HG03439 (cell line): ENCODE measurements at regions not wholly inside any gene's neighbourhood (a gene's known extent, or its start where the extent isn't known, plus 50 kb on each side); places are given as distances from the start of the nearest gene placed in this dataset.
A peak's percentile ranks its signal among the peaks of the same experiment; 100 is the strongest.
"Not testable (repeated sequence)": the region's sequence is repeated elsewhere in the genome, so short reads cannot be mapped to it uniquely, and the experiment has no call there.

Experiments used
- ATAC-seq: cut with Tn5 transposase; IDR thresholded peaks from one replicate; pipeline ENCODE4 v1.9.1; 2021; ENCODE audit warnings: mild to moderate bottlenecking, moderate library complexity; ENCODE audit not compliant: unreplicated experiment

DNA sequence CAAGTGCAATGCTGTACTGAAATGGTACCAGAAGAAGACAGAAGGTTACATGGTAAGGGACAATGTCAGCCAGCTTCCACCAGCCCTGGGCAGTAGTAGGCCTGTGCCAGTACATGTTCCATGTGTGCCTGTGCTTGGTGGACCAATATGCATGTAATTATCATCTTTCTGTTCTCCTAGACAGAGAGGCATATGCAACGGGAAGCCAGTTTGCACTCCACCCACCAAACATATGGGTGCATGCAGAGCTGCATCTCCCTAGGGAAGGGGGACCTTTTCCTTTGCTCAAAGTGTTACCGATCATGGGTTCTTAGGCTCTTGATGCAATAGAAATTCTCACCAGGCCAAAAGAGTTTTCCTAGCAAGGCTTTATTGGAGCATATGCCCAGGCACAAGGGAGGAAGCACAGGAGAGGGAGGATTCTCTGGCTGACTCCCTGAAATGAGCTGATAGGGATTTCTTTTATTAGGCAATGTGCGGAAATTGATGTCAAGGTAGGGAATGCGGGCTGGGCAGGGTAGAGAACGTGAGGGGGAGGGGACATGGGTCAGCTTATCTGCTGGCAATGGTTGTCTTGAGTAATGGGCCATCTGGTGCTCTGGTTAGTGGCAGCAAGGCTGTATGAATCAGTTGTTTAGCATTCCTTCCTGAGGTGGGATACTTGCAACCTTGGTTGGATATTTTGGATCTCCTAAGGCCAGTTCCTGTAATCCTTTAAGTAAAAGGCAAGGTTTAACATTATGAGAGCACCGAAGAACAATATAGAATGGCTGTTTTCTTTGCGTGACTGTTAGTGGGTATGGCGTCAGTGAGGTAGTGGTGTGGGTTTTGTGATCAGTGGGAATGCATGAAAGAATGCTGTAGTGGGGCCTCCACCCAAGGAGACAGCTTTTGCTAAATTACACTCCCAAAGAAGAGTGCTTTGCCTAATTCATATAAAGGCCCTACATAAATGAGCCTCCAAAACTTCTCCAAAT is 102.5 kb downstream of the CDRT15L2 start:
- ATAC-seq: not testable (repeated sequence)

DNA sequence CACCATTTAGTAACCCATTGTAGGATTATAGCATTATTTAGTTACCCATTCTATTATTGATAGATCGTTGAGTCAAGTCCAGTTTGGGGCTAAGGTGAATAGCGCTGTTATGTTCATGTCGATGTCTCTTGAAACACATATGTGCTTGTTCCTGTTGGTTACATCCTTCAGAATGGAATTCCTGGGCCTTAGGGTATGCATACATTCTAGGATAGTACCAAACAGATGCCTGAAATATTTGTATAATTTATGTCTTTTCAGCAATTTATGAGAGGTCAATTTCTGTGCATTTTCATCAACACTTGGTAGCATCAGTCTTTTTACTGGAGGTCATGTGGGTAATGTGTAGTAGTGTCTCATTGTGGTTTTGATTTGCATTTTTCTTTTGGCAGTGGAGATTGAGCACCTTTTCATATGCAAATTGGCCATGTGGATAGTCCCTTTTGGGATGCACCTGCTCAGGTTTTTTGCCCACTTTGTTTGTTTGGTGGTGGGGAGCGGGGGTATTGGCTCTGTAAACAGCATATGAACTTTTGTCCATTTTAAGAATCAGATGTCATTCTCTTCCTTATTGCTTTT is 104.2 kb downstream of the CDRT15L2 start:
- not testable (repeated sequence) for ATAC-seq

- not testable (repeated sequence) for ATAC-seq
Observed at GRCh38 chr17:20684975-20685374, 105.5 kb downstream of the CDRT15L2 start.

DNA sequence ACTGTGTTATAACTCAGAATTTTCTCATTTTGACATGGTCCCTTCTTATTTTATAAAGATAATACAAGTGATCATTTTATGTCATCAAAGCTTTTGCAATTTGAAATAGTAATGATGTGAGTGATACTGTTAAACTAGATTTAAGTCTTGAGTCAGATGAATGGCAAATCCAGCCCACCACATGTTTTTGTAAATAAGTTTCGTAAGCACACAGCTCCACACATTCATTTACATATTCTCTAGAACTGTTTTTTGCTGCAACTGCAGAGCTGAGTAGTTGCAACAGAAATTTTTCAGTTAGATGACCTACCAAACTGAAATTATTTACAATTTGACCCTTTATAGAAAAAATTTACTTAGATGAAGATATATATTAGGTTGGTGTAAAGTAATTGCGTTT is 108.1 kb downstream of the CDRT15L2 start:
- not testable (repeated sequence) for ATAC-seq

- ATAC-seq: not testable (repeated sequence)
Observed at GRCh38 chr17:20689170-20689749, 109.7 kb downstream of the CDRT15L2 start.

GRCh38 chr17:20692706-20693105 is 113.2 kb downstream of the CDRT15L2 start:
- not testable (repeated sequence) for ATAC-seq

- ATAC-seq: not testable (repeated sequence)
Observed at GRCh38 chr17:20695871-20696270, 116.3 kb downstream of the CDRT15L2 start.

GRCh38 chr17:20698463-20699206 is 119.1 kb downstream of the CDRT15L2 start:
- ATAC-seq: peak; percentile 83

DNA sequence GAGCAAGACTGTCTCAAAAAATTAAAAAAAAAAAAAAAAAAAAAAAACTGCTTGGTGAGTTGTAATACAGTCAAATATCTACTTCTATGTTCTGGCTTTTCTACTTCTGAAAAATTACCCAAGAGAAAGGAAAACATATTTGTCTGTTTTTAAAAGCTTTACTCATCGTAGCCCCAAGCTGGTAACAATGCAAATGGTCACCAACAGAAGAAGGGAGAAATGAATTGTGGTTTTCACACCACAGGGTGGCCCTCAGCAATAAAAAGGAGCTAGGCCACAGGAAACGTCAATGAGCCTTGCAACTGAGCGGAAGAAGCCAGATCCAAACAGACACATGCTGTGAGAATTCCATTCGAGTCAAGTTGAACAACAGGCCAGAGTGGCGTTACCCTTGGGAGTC is 121.0 kb downstream of the CDRT15L2 start:
- ATAC-seq: not testable (repeated sequence)

DNA sequence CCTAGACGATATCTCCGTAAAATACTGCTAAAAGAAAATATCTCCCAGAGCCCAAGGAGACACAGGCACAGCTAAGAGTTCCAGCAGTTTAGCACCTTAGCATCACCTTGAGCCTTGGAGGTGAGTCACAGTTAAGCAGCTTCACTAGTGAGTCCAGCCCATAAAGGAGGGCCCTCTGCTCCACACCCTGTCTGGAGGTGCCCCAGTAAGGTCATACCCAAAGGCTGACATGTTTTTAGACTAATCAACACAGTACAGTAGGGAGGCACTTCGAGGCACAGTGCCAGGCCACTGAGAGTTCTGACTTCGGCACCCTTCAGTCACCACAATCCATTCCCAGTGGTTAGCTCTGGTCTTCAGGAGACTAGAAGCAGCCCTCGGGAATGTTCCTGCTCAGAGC is 121.8 kb downstream of the CDRT15L2 start:
- ATAC-seq: not testable (repeated sequence)

DNA sequence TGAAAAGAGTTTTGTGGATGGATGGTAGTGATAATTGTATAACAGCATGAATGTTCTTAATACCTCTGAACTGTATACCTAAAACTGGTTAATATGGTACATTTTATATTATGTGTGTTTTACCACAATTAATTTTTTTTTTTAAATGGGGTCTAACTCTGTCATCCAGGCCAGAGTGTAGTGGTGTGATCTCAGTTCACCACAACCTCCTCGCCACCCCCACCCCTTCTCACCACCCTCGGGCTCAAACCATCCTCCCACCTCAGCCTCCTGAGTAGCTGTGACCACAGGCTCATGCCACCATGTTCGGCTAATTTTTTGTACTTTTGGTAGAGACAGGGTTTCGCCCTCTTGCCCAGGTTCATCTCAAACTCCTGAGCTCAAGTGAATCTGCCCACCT is 123.2 kb downstream of the CDRT15L2 start:
- ATAC-seq: no peak

DNA sequence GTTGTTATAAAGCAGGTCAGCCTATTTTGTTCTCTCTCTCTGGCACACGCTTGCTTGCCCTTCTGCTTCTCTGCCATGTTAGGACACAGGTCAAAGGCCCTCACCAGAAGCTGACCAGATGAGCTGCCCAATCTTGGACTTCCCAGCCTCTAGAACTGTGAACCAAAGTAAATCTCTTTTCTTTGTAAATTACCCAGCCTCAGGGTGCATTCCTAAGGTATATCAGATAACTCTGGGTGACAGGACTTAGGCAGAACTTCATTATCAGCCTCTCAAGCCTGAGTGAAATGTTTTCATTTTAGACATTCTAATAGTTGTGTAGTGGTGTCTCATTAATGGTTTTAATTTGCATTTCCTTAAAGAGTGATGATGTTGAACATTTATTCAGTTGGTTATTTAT is 124.3 kb downstream of the CDRT15L2 start:
- ATAC-seq: no peak

- not testable (repeated sequence) for ATAC-seq
Observed at GRCh38 chr17:20705186-20705585, 125.7 kb downstream of the CDRT15L2 start.

DNA sequence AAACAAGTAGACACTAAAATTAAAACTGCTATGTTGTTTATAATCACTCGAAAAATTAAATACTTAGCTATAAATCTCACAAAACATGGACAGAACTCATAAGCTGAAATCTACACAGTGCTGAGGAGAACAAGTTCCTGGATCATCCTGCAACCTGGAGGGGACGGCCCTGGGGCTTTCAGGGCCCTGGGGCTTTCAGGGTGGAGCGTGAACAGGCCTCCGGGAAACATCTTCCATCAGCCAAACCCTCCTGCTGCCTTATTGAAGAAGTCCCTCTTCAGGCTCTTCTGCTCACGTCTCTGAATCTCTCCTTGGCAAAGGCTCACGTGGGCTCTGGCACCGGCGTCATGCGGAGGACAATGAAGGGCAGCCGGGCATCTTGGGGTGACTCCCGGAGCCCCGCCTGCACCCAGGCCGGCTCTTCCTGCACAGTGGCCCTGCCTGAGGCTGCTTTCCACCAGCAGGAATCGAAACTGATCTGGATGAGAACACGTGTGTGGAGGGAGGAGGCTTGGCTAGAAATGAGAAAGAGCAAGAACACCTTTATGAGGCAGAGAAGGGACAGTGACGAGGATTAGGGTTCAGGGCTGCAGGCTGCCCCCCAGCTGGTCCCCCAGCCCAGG is 127.3 kb downstream of the CDRT15L2 start:
- ATAC-seq: no peak

DNA sequence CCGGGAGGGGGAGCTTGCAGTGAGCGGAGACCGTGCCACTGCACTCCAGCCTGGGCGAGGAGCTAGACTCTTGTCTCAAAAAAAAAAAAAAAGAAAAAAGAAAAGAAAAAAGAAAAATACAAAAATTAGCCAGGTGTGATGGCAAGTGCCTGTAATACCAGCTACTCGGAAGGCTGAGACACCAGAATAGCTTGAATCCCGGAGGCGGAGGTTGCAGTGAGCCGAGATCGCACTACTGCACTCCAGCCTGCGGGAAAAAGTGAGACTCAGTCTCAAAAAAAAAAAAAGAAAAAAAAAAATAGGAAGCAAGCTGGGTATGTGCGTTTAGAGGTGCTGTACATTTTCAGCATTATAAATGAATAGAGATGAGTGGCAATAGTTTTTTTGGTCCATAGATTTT is 129.3 kb downstream of the CDRT15L2 start:
- ATAC-seq: not testable (repeated sequence)

DNA sequence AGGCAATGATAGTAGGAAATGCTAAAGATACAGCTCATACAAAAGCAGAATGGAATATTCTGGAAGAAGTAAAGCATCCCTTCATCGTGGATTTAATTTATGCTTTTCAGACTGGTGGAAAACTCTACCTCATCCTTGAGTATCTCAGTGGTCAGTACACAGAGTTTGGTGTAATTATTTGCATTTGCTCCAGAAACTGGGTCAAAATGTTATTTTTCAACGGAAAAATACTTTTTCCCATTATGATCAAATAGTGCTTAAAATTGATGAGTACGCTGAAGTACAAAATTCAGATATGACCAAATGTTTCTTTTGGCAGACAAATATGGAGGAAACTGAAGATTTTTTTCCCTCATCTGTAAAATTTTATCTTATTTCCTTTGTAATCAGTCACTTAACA is 137.0 kb downstream of the CDRT15L2 start:
- not testable (repeated sequence) for ATAC-seq

- no peak for ATAC-seq
Observed at GRCh38 chr17:20721171-20721570, 141.6 kb downstream of the CDRT15L2 start.

DNA sequence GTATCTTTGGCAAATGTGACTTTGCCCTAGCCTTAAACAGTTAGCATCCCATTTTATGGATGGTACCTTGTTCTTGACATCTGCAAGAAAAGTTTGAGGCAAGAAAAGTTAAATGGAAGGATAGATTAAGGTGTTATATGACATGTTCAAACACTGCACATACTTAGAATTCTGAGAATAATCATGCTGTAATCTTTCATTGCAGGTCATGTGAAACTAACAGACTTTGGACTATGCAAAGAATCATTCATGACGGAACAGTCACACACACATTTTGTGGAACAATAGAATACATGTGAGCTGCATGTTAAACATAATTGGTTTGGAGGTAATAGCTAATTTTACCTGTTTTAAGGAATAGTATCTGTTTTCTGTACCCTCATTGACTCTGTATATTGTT is 144.9 kb downstream of the CDRT15L2 start:
- ATAC-seq: not testable (repeated sequence)

GRCh38 chr17:20727201-20727600 is 147.7 kb downstream of the CDRT15L2 start:
- ATAC-seq: not testable (repeated sequence)

GRCh38 chr17:20728181-20728580 is 148.7 kb downstream of the CDRT15L2 start:
- no peak for ATAC-seq
